ENCODE measurements at regions not wholly inside any gene's neighbourhood (a gene's known extent, or its start where the extent isn't known, plus 50 kb on each side); places are given as distances from the start of the nearest gene placed in this dataset.

DNA sequence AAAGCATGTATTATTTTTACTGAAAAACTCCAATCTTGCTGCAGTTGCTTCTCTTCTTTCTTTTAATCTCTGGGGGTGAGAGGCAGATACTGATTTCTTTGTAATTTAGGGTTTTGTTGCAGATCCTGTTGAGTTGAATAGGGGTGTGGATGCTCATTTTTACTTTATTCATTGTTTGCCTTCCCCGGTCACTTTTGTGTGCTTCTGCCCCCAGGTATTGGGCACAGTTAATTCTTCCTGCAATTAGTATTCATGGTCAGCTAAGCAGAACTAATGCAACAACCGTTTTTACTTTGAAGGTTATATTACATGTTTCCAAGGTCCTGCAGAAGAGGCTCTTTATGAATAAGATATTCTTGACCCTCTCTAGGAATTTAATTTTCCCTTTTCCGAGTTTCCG lies 96.4 kb downstream of the BUB3 start:
- TF ChIP-seq, protein P1, sequence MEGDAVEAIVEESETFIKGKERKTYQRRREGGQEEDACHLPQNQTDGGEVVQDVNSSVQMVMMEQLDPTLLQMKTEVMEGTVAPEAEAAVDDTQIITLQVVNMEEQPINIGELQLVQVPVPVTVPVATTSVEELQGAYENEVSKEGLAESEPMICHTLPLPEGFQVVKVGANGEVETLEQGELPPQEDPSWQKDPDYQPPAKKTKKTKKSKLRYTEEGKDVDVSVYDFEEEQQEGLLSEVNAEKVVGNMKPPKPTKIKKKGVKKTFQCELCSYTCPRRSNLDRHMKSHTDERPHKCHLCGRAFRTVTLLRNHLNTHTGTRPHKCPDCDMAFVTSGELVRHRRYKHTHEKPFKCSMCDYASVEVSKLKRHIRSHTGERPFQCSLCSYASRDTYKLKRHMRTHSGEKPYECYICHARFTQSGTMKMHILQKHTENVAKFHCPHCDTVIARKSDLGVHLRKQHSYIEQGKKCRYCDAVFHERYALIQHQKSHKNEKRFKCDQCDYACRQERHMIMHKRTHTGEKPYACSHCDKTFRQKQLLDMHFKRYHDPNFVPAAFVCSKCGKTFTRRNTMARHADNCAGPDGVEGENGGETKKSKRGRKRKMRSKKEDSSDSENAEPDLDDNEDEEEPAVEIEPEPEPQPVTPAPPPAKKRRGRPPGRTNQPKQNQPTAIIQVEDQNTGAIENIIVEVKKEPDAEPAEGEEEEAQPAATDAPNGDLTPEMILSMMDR (IDR thresholded peaks at IDR 0.05), result no peak
- TF ChIP-seq POLR2AphosphoS5 (IDR thresholded peaks at IDR 0.05), result no peak
